Mucosa of rectum (tissue), 2 donors: ENCODE measurements at regions not wholly inside any gene's neighbourhood (a gene's known extent, or its start where the extent isn't known, plus 50 kb on each side); places are given as distances from the start of the nearest gene placed in this dataset.

Experiments used
- H3K27ac ChIP-seq, 2 donors: one replicate each; pipeline ENCODE4 v1.7.0; 2013; ENCODE audit warnings: inconsistent platforms in 2 of 2, low read depth in 2 of 2, low read length in 2 of 2
- H3K27me3 ChIP-seq, 2 donors: one replicate each; pipeline ENCODE4 v1.7.0; 2013; ENCODE audit warnings: low read length in 2 of 2; ENCODE audit not compliant: control insufficient read depth in 2 of 2, insufficient read depth in 2 of 2
- H3K36me3 ChIP-seq, 2 donors: one replicate each; pipeline ENCODE4 v1.7.0; 2013; ENCODE audit warnings: low read length in 2 of 2; ENCODE audit not compliant: control insufficient read depth in 2 of 2, insufficient read depth in 2 of 2
- H3K4me1 ChIP-seq, 2 donors: one replicate each; pipeline ENCODE4 v1.7.0; 2013; ENCODE audit warnings: low read length in 2 of 2, mild to moderate bottlenecking in 1 of 2; ENCODE audit not compliant: control insufficient read depth in 2 of 2, insufficient read depth in 2 of 2
- H3K4me3 ChIP-seq, 2 donors: one replicate each; pipeline ENCODE4 v1.7.0; 2013; ENCODE audit warnings: low read length in 2 of 2
- H3K9ac ChIP-seq, 2 donors: one replicate each; pipeline ENCODE4 v1.7.0; 2013; ENCODE audit warnings: low read length in 2 of 2, low read depth in 1 of 2, mild to moderate bottlenecking in 1 of 2
- H3K9me3 ChIP-seq, 2 donors: one replicate each; pipeline ENCODE4 v1.7.0; 2013; ENCODE audit warnings: low read length in 2 of 2; ENCODE audit not compliant: control insufficient read depth in 2 of 2
- donor health status: healthy.
- donor health status: Normal muscosa, but diverticular disease.

GRCh38 chr10:79009145-79009544 lies 59.6 kb upstream of the ZMIZ1 start:
- H3K4me1 ChIP-seq, result peaks cover 0 to 5% of the 10 kb centered on the region in 2 donors
- H3K9ac ChIP-seq, result no peak overlapping the region
- no peaks in the 10 kb centered on the region for H3K36me3 ChIP-seq
- H3K27me3 ChIP-seq, result no peaks in the 10 kb centered on the region
- H3K9me3 ChIP-seq, result no peaks in the 10 kb centered on the region
- H3K27ac ChIP-seq, result no peak overlapping the region
- H3K4me3 ChIP-seq, result no peak overlapping the region

GRCh38 chr10:79012567-79012966 lies 56.2 kb upstream of the ZMIZ1 start:
- H3K27me3 ChIP-seq, result no peaks in the 10 kb centered on the region
- H3K9ac ChIP-seq, result no peak overlapping the region
- H3K36me3 ChIP-seq, result no peaks in the 10 kb centered on the region
- H3K4me3 ChIP-seq, result no peak overlapping the region
- no peak overlapping the region for H3K27ac ChIP-seq
- peaks cover 0 to 2% of the 10 kb centered on the region in 2 donors for H3K4me1 ChIP-seq
- H3K9me3 ChIP-seq, result no peaks in the 10 kb centered on the region

- no peak overlapping the region for H3K4me3 ChIP-seq
- H3K27me3 ChIP-seq, result no peaks in the 10 kb centered on the region
- no peaks in the 10 kb centered on the region for H3K4me1 ChIP-seq
- H3K36me3 ChIP-seq, result no peaks in the 10 kb centered on the region
- no peak overlapping the region for H3K27ac ChIP-seq
- no peak overlapping the region for H3K9ac ChIP-seq
- H3K9me3 ChIP-seq, result no peaks in the 10 kb centered on the region
Measured at GRCh38 chr10:79013406-79013987, 55.3 kb upstream of the ZMIZ1 start.

GRCh38 chr10:79014796-79015195 lies 54.0 kb upstream of the ZMIZ1 start:
- no peak overlapping the region for H3K27ac ChIP-seq
- no peaks in the 10 kb centered on the region for H3K4me1 ChIP-seq
- no peak overlapping the region for H3K4me3 ChIP-seq
- H3K9me3 ChIP-seq, result no peaks in the 10 kb centered on the region
- H3K36me3 ChIP-seq, result no peaks in the 10 kb centered on the region
- no peaks in the 10 kb centered on the region for H3K27me3 ChIP-seq
- no peak overlapping the region for H3K9ac ChIP-seq

GRCh38 chr10:79017882-79018520 lies 50.8 kb upstream of the ZMIZ1 start:
- Histone ChIP-seq H3K27ac (no peak overlapping the region), H3K36me3 (no peaks in the 10 kb centered on the region), H3K27me3 (no peaks in the 10 kb centered on the region), H3K9ac (no peak overlapping the region), H3K4me1 (no peaks in the 10 kb centered on the region), H3K9me3 (no peaks in the 10 kb centered on the region), H3K4me3 (no peak overlapping the region)

GRCh38 chr10:79018521-79019011 lies 50.2 kb upstream of the ZMIZ1 start:
- H3K36me3 ChIP-seq, result no peaks in the 10 kb centered on the region
- no peaks in the 10 kb centered on the region for H3K27me3 ChIP-seq
- H3K4me3 ChIP-seq, result no peak overlapping the region
- H3K27ac ChIP-seq, result no peak overlapping the region
- no peak overlapping the region for H3K9ac ChIP-seq
- H3K4me1 ChIP-seq, result peaks cover 0 to 2% of the 10 kb centered on the region in 2 donors
- H3K9me3 ChIP-seq, result no peaks in the 10 kb centered on the region
